ENCODE measurements at regions not wholly inside any gene's neighbourhood (a gene's known extent, or its start where the extent isn't known, plus 50 kb on each side); places are given as distances from the start of the nearest gene placed in this dataset.

- TF ChIP-seq POLR2AphosphoS5 (IDR thresholded peaks at IDR 0.05; ENCODE audit: borderline replicate concordance, low read depth, low read length), result no peak
- TF ChIP-seq EZH2 (IDR thresholded peaks at IDR 0.05), result no peak
Observed at GRCh38 chr12:14138495-14138894, 157.1 kb upstream of the GRIN2B start.
